ENCODE measurements at regions not wholly inside any gene's neighbourhood (a gene's known extent, or its start where the extent isn't known, plus 50 kb on each side); places are given as distances from the start of the nearest gene placed in this dataset.

DNA sequence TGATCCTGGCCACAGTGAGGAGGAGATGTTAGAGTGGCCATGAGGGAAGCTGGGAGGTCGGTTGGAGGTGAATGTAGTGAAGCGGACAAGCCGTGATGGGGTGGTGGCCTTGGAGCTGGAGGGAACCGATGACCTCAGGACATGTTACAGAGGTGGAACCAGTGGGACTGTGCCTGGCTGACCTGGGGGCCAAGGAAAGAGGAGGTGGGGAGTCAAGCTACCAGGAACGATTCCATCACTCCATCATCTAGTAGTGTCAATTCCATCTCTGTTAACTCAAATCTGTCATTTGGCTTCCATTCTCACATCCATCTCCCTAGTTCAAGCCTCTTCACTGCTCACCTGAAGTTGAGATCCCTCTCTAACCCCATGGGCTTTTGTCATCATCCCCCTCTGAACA, 102.4 kb upstream of the LYZL2 start:
- no peak overlapping the region for H3K4me3 Mint-ChIP-seq (ENCODE audit: low read depth, unreplicated experiment)
- CTCF ChIA-PET, result no interaction called here
- BruUV-seq (replicated peaks), result no TSS peak
- no peak for DNase-seq
- H3K9me3 Mint-ChIP-seq (ENCODE audit: low read depth, unreplicated experiment), result peaks cover 6% of the 10 kb centered on the region
- H3K36me3 Mint-ChIP-seq (ENCODE audit: insufficient read depth, unreplicated experiment), result peaks cover 3% of the 10 kb centered on the region
- no peak overlapping the region for H3K27ac Mint-ChIP-seq (ENCODE audit: unreplicated experiment)
- intact Hi-C loops (cut with micrococcal nuclease; ENCODE audit: unreplicated experiment), result no loop called here
- TF ChIP-seq, protein P1, sequence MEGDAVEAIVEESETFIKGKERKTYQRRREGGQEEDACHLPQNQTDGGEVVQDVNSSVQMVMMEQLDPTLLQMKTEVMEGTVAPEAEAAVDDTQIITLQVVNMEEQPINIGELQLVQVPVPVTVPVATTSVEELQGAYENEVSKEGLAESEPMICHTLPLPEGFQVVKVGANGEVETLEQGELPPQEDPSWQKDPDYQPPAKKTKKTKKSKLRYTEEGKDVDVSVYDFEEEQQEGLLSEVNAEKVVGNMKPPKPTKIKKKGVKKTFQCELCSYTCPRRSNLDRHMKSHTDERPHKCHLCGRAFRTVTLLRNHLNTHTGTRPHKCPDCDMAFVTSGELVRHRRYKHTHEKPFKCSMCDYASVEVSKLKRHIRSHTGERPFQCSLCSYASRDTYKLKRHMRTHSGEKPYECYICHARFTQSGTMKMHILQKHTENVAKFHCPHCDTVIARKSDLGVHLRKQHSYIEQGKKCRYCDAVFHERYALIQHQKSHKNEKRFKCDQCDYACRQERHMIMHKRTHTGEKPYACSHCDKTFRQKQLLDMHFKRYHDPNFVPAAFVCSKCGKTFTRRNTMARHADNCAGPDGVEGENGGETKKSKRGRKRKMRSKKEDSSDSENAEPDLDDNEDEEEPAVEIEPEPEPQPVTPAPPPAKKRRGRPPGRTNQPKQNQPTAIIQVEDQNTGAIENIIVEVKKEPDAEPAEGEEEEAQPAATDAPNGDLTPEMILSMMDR (IDR thresholded peaks at IDR 0.05; ENCODE audit: unreplicated experiment), result no peak
- H3K27me3 Mint-ChIP-seq (ENCODE audit: unreplicated experiment), result no peaks in the 10 kb centered on the region
- peaks cover 5% of the 10 kb centered on the region for H3K4me1 Mint-ChIP-seq (ENCODE audit: low read depth, unreplicated experiment)

DNA sequence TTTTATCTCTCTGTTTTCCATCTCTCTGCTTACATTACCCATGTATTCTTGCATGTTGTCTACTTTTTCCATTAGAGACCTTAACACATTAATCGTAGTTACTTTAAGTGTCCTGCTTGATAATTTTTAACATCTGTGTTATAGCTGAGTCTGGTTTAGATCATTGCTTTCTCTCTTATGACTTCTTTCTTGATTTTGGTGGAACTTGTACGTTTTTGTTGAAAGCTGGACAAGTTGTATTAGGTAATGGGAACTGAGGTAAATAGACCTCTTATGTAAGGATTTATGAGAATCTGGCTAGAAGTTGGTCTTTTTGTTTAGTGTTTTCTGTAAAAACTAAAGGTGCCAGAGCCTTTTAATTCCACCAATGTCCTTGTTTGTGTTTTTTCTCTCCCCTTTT, 100.8 kb upstream of the LYZL2 start:
- peaks cover 9% of the 10 kb centered on the region for H3K27me3 Mint-ChIP-seq (ENCODE audit: unreplicated experiment)
- peaks cover 2% of the 10 kb centered on the region for H3K36me3 Mint-ChIP-seq (ENCODE audit: insufficient read depth, unreplicated experiment)
- no TSS peak for BruUV-seq (replicated peaks)
- H3K9me3 Mint-ChIP-seq (ENCODE audit: low read depth, unreplicated experiment), result peaks cover 6% of the 10 kb centered on the region
- H3K4me3 Mint-ChIP-seq (ENCODE audit: low read depth, unreplicated experiment), result no peak overlapping the region
- CTCF ChIA-PET, result no interaction called here
- intact Hi-C loops (cut with micrococcal nuclease; ENCODE audit: unreplicated experiment), result no loop called here
- TF ChIP-seq, protein P1 (IDR thresholded peaks at IDR 0.05; ENCODE audit: unreplicated experiment), result no peak
- no peak overlapping the region for H3K27ac Mint-ChIP-seq (ENCODE audit: unreplicated experiment)
- no peak for DNase-seq
- H3K4me1 Mint-ChIP-seq (ENCODE audit: low read depth, unreplicated experiment), result peaks cover 6% of the 10 kb centered on the region

DNA sequence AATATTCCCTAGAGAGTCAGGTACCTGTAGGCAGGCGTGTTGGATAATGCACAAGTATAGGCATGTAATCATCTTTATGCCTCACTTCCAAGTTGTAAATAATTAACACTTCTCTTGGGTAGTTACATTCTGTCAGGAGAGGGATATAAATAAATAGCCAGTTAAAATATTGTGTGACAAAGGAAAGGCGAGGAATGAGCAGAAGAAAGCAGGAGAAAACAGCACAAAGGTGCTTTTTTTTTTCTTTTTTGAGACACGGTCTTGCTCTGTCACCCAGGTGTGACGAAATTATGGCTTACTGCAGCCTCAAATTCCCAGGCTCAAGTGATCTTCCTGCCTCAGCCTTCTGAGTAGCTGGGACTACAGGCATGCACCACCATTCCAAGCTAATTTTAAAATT, 99.2 kb upstream of the LYZL2 start:
- Mint-ChIP-seq H3K4me3 (ENCODE audit: low read depth, unreplicated experiment) (no peak overlapping the region), H3K4me1 (ENCODE audit: low read depth, unreplicated experiment) (peaks cover 10% of the 10 kb centered on the region), H3K27ac (ENCODE audit: unreplicated experiment) (no peak overlapping the region), H3K27me3 (ENCODE audit: unreplicated experiment) (peaks cover 12% of the 10 kb centered on the region), H3K36me3 (ENCODE audit: insufficient read depth, unreplicated experiment) (no peaks in the 10 kb centered on the region), H3K9me3 (ENCODE audit: low read depth, unreplicated experiment) (peaks cover 6% of the 10 kb centered on the region)
- CTCF ChIA-PET, result no interaction called here
- TF ChIP-seq, protein P1 (IDR thresholded peaks at IDR 0.05; ENCODE audit: unreplicated experiment), result no peak
- no peak for DNase-seq
- BruUV-seq (replicated peaks), result no TSS peak
- intact Hi-C loops (cut with micrococcal nuclease; ENCODE audit: unreplicated experiment), result loop anchor here (5.0 kb wide), 2 partner anchors 41 to 1034 kb away; no protein-coding TSS in a partner anchor

DNA sequence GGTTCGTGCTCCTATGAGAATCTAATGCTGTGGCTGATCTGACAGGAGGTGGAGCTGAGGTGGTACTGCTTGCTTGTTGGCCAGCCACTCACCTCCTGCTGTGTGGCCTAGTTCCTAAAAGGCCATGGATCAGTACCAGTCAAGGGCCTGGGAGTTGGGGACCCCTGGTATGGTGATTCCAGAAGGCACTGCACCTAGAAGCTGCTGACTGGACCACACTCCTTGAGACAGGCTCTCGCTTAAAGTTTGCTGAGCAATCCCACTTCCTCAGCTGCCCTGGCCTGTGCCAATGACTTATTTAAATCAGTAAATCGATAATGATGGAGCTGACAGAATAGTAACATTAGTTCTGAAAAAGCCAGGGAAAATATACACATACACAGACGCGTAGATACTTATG, 98.6 kb upstream of the LYZL2 start:
- CTCF ChIA-PET, result no interaction called here
- H3K4me1 Mint-ChIP-seq (ENCODE audit: low read depth, unreplicated experiment), result peaks cover 10% of the 10 kb centered on the region
- H3K27ac Mint-ChIP-seq (ENCODE audit: unreplicated experiment), result no peak overlapping the region
- H3K9me3 Mint-ChIP-seq (ENCODE audit: low read depth, unreplicated experiment), result peaks cover 6% of the 10 kb centered on the region
- H3K36me3 Mint-ChIP-seq (ENCODE audit: insufficient read depth, unreplicated experiment), result no peaks in the 10 kb centered on the region
- no TSS peak for BruUV-seq (replicated peaks)
- TF ChIP-seq, protein P1 (IDR thresholded peaks at IDR 0.05; ENCODE audit: unreplicated experiment), result no peak
- intact Hi-C loops (cut with micrococcal nuclease; ENCODE audit: unreplicated experiment), result loop anchor here (5.0 kb wide), 2 partner anchors 41 to 1034 kb away; no protein-coding TSS in a partner anchor
- H3K4me3 Mint-ChIP-seq (ENCODE audit: low read depth, unreplicated experiment), result no peak overlapping the region
- no peak for DNase-seq
- H3K27me3 Mint-ChIP-seq (ENCODE audit: unreplicated experiment), result peaks cover 12% of the 10 kb centered on the region

Measured in Calu3 (cell line).